OCI-LY1 (cell line): ENCODE measurements at regions not wholly inside any gene's neighbourhood (a gene's known extent, or its start where the extent isn't known, plus 50 kb on each side); places are given as distances from the start of the nearest gene placed in this dataset.

ENCODE experiments used
- CTCF ChIP-seq: fragments of 200-600 bp; sonication (generic), shearing (Covaris generic); IDR thresholded peaks from 2 replicates; pipeline ENCODE4 v1.5.1; 2017; ENCODE audit warnings: mild to moderate bottlenecking, antibody characterized with exemption, low read length, moderate library complexity, mixed read lengths
- EZH2 ChIP-seq: fragments of 200-600 bp; sonication (generic), shearing (Covaris generic); IDR thresholded peaks from 2 replicates; pipeline ENCODE4 v1.8.0; 2017; ENCODE audit warnings: borderline replicate concordance, mixed run types, mild to moderate bottlenecking, antibody characterized with exemption, low read length, moderate library complexity, mixed read lengths

- no peak for TF ChIP-seq CTCF
- TF ChIP-seq EZH2, result no peak
Measured at GRCh38 chr2:179344280-179344964, 79.8 kb upstream of the SESTD1 start.
